B cell (primary cell): ENCODE measurements at regions not wholly inside any gene's neighbourhood (a gene's known extent, or its start where the extent isn't known, plus 50 kb on each side); places are given as distances from the start of the nearest gene placed in this dataset.

Experiments used
- EZH2 ChIP-seq: IDR thresholded peaks from 2 replicates; pipeline ENCODE4 v1.6.1; 2012; ENCODE audit warnings: borderline replicate concordance, low read depth, mild to moderate bottlenecking, moderate library complexity, low read length; ENCODE audit not compliant: insufficient read depth, poor library complexity, severe bottlenecking
- TF ChIP-seq, protein P1 (sequence below): fragments of 200-600 bp; IDR thresholded peaks from one replicate; pipeline ENCODE4 v1.8.0; 2022; ENCODE audit warnings: antibody characterized with exemption, mild to moderate bottlenecking

DNA sequence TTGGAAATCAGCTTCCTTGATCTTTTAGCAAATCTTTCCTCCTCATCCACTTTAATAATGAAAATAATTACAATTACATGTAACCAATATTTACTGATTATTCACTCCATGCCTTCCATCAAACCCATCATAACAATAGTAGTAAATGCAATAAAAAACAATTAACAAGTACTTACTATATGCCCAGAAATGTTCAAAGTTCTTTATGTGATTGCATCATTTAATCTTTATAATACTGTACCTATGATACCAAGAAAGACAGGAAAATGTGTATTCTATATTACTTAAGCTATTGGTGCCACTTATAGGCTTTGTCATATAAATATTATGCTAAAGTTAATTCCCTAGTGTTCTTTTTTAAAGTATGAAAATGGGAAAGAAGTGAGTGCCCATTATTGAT lies 210.2 kb upstream of the PKDCC start:
- TF ChIP-seq, protein P1, sequence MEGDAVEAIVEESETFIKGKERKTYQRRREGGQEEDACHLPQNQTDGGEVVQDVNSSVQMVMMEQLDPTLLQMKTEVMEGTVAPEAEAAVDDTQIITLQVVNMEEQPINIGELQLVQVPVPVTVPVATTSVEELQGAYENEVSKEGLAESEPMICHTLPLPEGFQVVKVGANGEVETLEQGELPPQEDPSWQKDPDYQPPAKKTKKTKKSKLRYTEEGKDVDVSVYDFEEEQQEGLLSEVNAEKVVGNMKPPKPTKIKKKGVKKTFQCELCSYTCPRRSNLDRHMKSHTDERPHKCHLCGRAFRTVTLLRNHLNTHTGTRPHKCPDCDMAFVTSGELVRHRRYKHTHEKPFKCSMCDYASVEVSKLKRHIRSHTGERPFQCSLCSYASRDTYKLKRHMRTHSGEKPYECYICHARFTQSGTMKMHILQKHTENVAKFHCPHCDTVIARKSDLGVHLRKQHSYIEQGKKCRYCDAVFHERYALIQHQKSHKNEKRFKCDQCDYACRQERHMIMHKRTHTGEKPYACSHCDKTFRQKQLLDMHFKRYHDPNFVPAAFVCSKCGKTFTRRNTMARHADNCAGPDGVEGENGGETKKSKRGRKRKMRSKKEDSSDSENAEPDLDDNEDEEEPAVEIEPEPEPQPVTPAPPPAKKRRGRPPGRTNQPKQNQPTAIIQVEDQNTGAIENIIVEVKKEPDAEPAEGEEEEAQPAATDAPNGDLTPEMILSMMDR, result no peak
- TF ChIP-seq EZH2, result no peak
